HG02588 (cell line): ENCODE measurements at regions not wholly inside any gene's neighbourhood (a gene's known extent, or its start where the extent isn't known, plus 50 kb on each side); places are given as distances from the start of the nearest gene placed in this dataset.
"Not testable (repeated sequence)": the region's sequence is repeated elsewhere in the genome, so short reads cannot be mapped to it uniquely, and the experiment has no call there.

Experiments
- ATAC-seq: cut with Tn5 transposase; IDR thresholded peaks from one replicate; pipeline ENCODE4 v1.9.1; 2021; ENCODE audit warnings: mild to moderate bottlenecking, moderate library complexity; ENCODE audit not compliant: unreplicated experiment

GRCh38 chr18:29780816-29781215, 1261.7 kb downstream of the DSC3 start:
- ATAC-seq = no peak

GRCh38 chr18:29779096-29779495, 1263.4 kb downstream of the DSC3 start:
- no peak for ATAC-seq

GRCh38 chr18:29753379-29753778, 1289.2 kb downstream of the DSC3 start:
- ATAC-seq = no peak

GRCh38 chr18:29749704-29750103, 1292.8 kb downstream of the DSC3 start:
- no peak for ATAC-seq

- no peak for ATAC-seq
Measured at GRCh38 chr18:29741461-29741860, 1301.1 kb downstream of the DSC3 start.

- no peak for ATAC-seq
Measured at GRCh38 chr18:29737620-29738019, 1304.9 kb downstream of the DSC3 start.

- no peak for ATAC-seq
Measured at GRCh38 chr18:29737190-29737589, 1305.4 kb downstream of the DSC3 start.

- ATAC-seq = no peak
Measured at GRCh38 chr18:29730073-29730472, 1312.5 kb downstream of the DSC3 start.

GRCh38 chr18:29726646-29727045, 1315.9 kb downstream of the DSC3 start:
- no peak for ATAC-seq

GRCh38 chr18:29723486-29723885, 1319.1 kb downstream of the DSC3 start:
- not testable (repeated sequence) for ATAC-seq

GRCh38 chr18:29715960-29716359, 1326.6 kb downstream of the DSC3 start:
- not testable (repeated sequence) for ATAC-seq

GRCh38 chr18:29712785-29713184, 1329.8 kb downstream of the DSC3 start:
- ATAC-seq = no peak

- no peak for ATAC-seq
Measured at GRCh38 chr18:29711932-29712331, 1330.6 kb downstream of the DSC3 start.

GRCh38 chr18:29693334-29693733, 1349.2 kb downstream of the DSC3 start:
- ATAC-seq = no peak

- no peak for ATAC-seq
Measured at GRCh38 chr18:29681578-29681977, 1361.0 kb downstream of the DSC3 start.

- no peak for ATAC-seq
Measured at GRCh38 chr18:29664278-29665036, 1378.1 kb downstream of the DSC3 start.

GRCh38 chr18:29661924-29662323, 1380.6 kb downstream of the DSC3 start:
- no peak for ATAC-seq

- no peak for ATAC-seq
Measured at GRCh38 chr18:29660777-29661176, 1381.8 kb downstream of the DSC3 start.

GRCh38 chr18:29653671-29654215, 1388.8 kb downstream of the DSC3 start:
- ATAC-seq = no peak

- ATAC-seq = no peak
Measured at GRCh38 chr18:29652797-29653196, 1389.7 kb downstream of the DSC3 start.

- ATAC-seq = no peak
Measured at GRCh38 chr18:29651122-29651680, 1391.3 kb downstream of the DSC3 start.

GRCh38 chr18:29648891-29649290, 1393.7 kb downstream of the DSC3 start:
- no peak for ATAC-seq
